H1 (cell line): ENCODE measurements at regions not wholly inside any gene's neighbourhood (a gene's known extent, or its start where the extent isn't known, plus 50 kb on each side); places are given as distances from the start of the nearest gene placed in this dataset.

Source experiments
- CTCF ChIA-PET: fragments of 300-600 bp; sonication (Branson Sonifier 250); formaldehyde crosslinking; loops from one replicate; lab custom pipeline; 2021; ENCODE audit not compliant: partially characterized antibody; lab: Charles Lee
- POLR2A ChIA-PET: fragments of 300-600 bp; sonication (Branson Sonifier 250); formaldehyde crosslinking; loops from one replicate; lab custom pipeline; 2021; ENCODE audit warnings: inconsistent platforms; ENCODE audit not compliant: partially characterized antibody; lab: Charles Lee
- DNase-seq, 2 experiments: peaks; one replicate each; pipeline versions ENCODE4 v3.0.0 to v3.0.0-alpha.2; 2010 to 2022; ENCODE audit warnings: low spot score in 2 of 2, low read depth in 1 of 2, mixed read lengths in 1 of 2
- FAIRE-seq: peaks from 2 replicates; lab custom pipeline; 2011; peaks lifted over from hg19 to GRCh38; lab: Jason Lieb, UNC
- H2AFZ ChIP-seq: 2 replicates; pipeline ENCODE4 v1.8.1; 2012; ENCODE audit warnings: low read length, inconsistent platforms
- H2AK5ac ChIP-seq: 2 replicates; pipeline ENCODE4 v1.6.1; 2013; ENCODE audit warnings: low read depth, low read length
- H2BK120ac ChIP-seq: replicated peaks from 2 replicates; pipeline ENCODE3; 2013; ENCODE audit warnings: low read depth, low read length, inconsistent platforms
- H2BK12ac ChIP-seq: 2 replicates; pipeline ENCODE4 v1.6.1; 2013; ENCODE audit warnings: low read depth, low read length
- H2BK15ac ChIP-seq: 2 replicates; pipeline ENCODE4 v1.6.1; 2013; ENCODE audit warnings: low read length
- H2BK20ac ChIP-seq: 2 replicates; pipeline ENCODE4 v1.6.1; 2013; ENCODE audit warnings: low read length
- H2BK5ac ChIP-seq: 2 replicates; pipeline ENCODE4 v1.6.1; 2013; ENCODE audit warnings: low read depth, low read length
- H3K14ac ChIP-seq: 2 replicates; pipeline ENCODE4 v1.6.1; 2013; ENCODE audit warnings: inconsistent platforms; ENCODE audit not compliant: insufficient read length
- H3K18ac ChIP-seq: 2 replicates; pipeline ENCODE4 v1.6.1; 2013; ENCODE audit warnings: low read length; ENCODE audit errors: extremely low read depth
- H3K23ac ChIP-seq: 2 replicates; pipeline ENCODE4 v1.6.1; 2013; ENCODE audit warnings: inconsistent platforms; ENCODE audit not compliant: insufficient read length
- H3K23me2 ChIP-seq: 2 replicates; pipeline ENCODE4 v1.6.1; 2013; ENCODE audit warnings: low read depth, low read length
- H3K27ac ChIP-seq: 2 replicates; pipeline ENCODE4 v1.6.1; 2011; ENCODE audit warnings: low read depth, low read length, inconsistent platforms
- H3K27me3 ChIP-seq, 4 experiments: replicated peaks in 1 of 4; 1 replicate in 1 of 4; 2 replicates in 3 of 4; pipeline versions ENCODE4 v1.6.1 to v1.8.1; 2011 to 2013; ENCODE audit warnings: low read length in 3 of 4, mild to moderate bottlenecking in 3 of 4, inconsistent platforms in 2 of 4, mixed read lengths in 2 of 4, moderate library complexity in 1 of 4; ENCODE audit not compliant: control insufficient read depth in 3 of 4, insufficient read depth in 3 of 4; ENCODE audit errors: extremely low read depth in 1 of 4
- H3K36me3 ChIP-seq, 4 experiments: 2 replicates each; pipeline versions ENCODE4 v1.6.1 to v1.8.1; 2011 to 2013; ENCODE audit warnings: mild to moderate bottlenecking in 4 of 4, low read length in 3 of 4, moderate library complexity in 2 of 4, control low read depth in 1 of 4, inconsistent platforms in 1 of 4; ENCODE audit not compliant: insufficient read depth in 4 of 4, control insufficient read depth in 2 of 4
- H3K4ac ChIP-seq: replicated peaks from 2 replicates; pipeline ENCODE3; 2013; ENCODE audit warnings: low read length, low read depth, mixed read lengths, inconsistent platforms; ENCODE audit not compliant: insufficient read length
- H3K4me1 ChIP-seq, 4 experiments: replicated peaks in 1 of 4; 1 replicate in 1 of 4; 2 replicates in 3 of 4; pipeline versions ENCODE4 v1.6.1 to v1.8.1; 2011 to 2013; ENCODE audit warnings: low read length in 3 of 4, inconsistent platforms in 2 of 4, mixed read lengths in 1 of 4; ENCODE audit not compliant: insufficient read depth in 4 of 4, control insufficient read depth in 3 of 4
- H3K4me2 ChIP-seq, 2 experiments: 2 replicates each; pipeline versions ENCODE4 v1.6.1 to v1.8.1; 2011 to 2013; ENCODE audit warnings: low read depth in 2 of 2, low read length in 2 of 2, control low read depth in 1 of 2, inconsistent platforms in 1 of 2, mild to moderate bottlenecking in 1 of 2; ENCODE audit not compliant: insufficient read depth in 1 of 2
- H3K4me3 ChIP-seq, 4 experiments: fragments of 200-600, 300-600 bp in 1 of 4; sonication (generic), shearing (Covaris generic), sonication (Bioruptor Twin) in 1 of 4; 2 replicates each; pipeline versions ENCODE4 v1.5.1 to v1.8.1; 2011 to 2016; ENCODE audit warnings: low read length in 4 of 4, low read depth in 3 of 4, control low read depth in 2 of 4, inconsistent platforms in 2 of 4, mild to moderate bottlenecking in 2 of 4, mixed read lengths in 1 of 4, moderate library complexity in 1 of 4; ENCODE audit not compliant: insufficient read depth in 2 of 4; ENCODE audit errors: extremely low read depth in 1 of 4
- H3K56ac ChIP-seq: replicated peaks from 2 replicates; pipeline ENCODE3; 2013; ENCODE audit warnings: low read depth, mild to moderate bottlenecking, mixed read lengths, low read length, inconsistent platforms; ENCODE audit not compliant: insufficient read length
- H3K79me1 ChIP-seq: 2 replicates; pipeline ENCODE4 v1.6.1; 2013; ENCODE audit warnings: low read depth, low read length, control low read depth
- H3K79me2 ChIP-seq, 2 experiments: 2 replicates each; pipeline versions ENCODE4 v1.6.1 to v1.8.1; 2012 to 2013; ENCODE audit warnings: low read length in 2 of 2, mild to moderate bottlenecking in 2 of 2, inconsistent platforms in 1 of 2; ENCODE audit not compliant: insufficient read depth in 2 of 2, control insufficient read depth in 1 of 2
- H3K9ac ChIP-seq, 4 experiments: replicated peaks in 1 of 4; 1 replicate in 1 of 4; 2 replicates in 3 of 4; pipeline versions ENCODE4 v1.6.1 to v1.8.1; 2011 to 2013; ENCODE audit warnings: low read depth in 3 of 4, low read length in 3 of 4, control low read depth in 2 of 4, mild to moderate bottlenecking in 2 of 4, moderate library complexity in 2 of 4, inconsistent platforms in 1 of 4; ENCODE audit errors: extremely low read depth in 1 of 4
- H3K9me3 ChIP-seq, 2 experiments: 2 replicates each; pipeline versions ENCODE4 v1.6.1 to v1.8.1; 2012 to 2013; ENCODE audit warnings: mild to moderate bottlenecking in 2 of 2, moderate library complexity in 2 of 2, control low read depth in 1 of 2, inconsistent platforms in 1 of 2, low read depth in 1 of 2, low read length in 1 of 2, mixed read lengths in 1 of 2; ENCODE audit not compliant: insufficient read depth in 2 of 2
- H4K20me1 ChIP-seq, 2 experiments: replicated peaks in 1 of 2; 2 replicates each; pipeline versions ENCODE3 to v1.8.1; 2011 to 2013; ENCODE audit warnings: inconsistent platforms in 2 of 2, low read length in 2 of 2, mild to moderate bottlenecking in 1 of 2; ENCODE audit not compliant: insufficient read depth in 2 of 2, control insufficient read depth in 1 of 2
- H4K5ac ChIP-seq: 2 replicates; pipeline ENCODE4 v1.6.1; 2013; ENCODE audit warnings: low read length, low read depth, mixed read lengths, inconsistent platforms; ENCODE audit not compliant: insufficient read length
- H4K8ac ChIP-seq: 2 replicates; pipeline ENCODE4 v1.8.0; 2013; ENCODE audit warnings: mild to moderate bottlenecking, moderate library complexity, low read length, inconsistent platforms; ENCODE audit not compliant: insufficient read depth; ENCODE audit errors: extremely low read depth
- H4K91ac ChIP-seq: replicated peaks from 2 replicates; pipeline ENCODE3; 2013; ENCODE audit warnings: low read length, mixed read lengths, inconsistent platforms; ENCODE audit not compliant: insufficient read length
- CREB1 ChIP-seq: IDR thresholded peaks from 2 replicates; pipeline ENCODE4 v1.6.1; 2012; ENCODE audit warnings: inconsistent platforms
- NANOG ChIP-seq: IDR thresholded peaks from 2 replicates; pipeline ENCODE4 v1.6.1; 2011; ENCODE audit warnings: low read length, low read depth, mild to moderate bottlenecking, inconsistent platforms; ENCODE audit not compliant: insufficient read depth, poor library complexity, severe bottlenecking
- SIN3A ChIP-seq, 2 experiments: IDR thresholded peaks in 1 of 2; conservative IDR thresholded peaks in 1 of 2; 2 replicates each; pipeline ENCODE4 v1.6.1; 2011 to 2012; ENCODE audit warnings: low read length in 2 of 2, improper control_type of control experiment in 1 of 2, low read depth in 1 of 2, mild to moderate bottlenecking in 1 of 2
- SRF ChIP-seq: IDR thresholded peaks from 2 replicates; pipeline ENCODE4 v1.6.1; 2011; ENCODE audit warnings: mild to moderate bottlenecking, low read depth, low read length, moderate library complexity
- TEAD4 ChIP-seq: IDR thresholded peaks from 2 replicates; pipeline ENCODE4 v1.6.1; 2012; ENCODE audit warnings: low read depth, low read length, inconsistent platforms, mixed read lengths
- TF ChIP-seq, protein P1 (sequence below): IDR thresholded peaks from 2 replicates; pipeline ENCODE4 v1.6.1; 2012; ENCODE audit warnings: low read length, inconsistent platforms

DNA sequence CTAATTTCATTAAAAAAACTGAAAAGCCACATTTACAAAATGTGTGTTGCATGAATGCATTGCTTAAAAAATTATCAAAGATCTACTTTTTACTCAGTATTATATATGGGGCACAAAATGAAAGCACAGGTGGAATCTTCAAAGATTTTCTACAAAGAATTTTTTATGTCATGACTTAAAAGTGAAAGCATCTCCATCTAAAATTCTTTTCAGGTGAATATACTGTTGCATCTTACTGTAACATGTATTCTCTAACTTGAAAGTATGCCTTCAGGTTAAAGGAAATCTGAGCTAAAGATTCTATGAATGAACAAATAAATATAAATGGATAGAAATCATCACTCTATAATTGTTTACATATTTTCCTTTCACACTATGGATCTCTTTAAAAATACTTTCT, 66.8 kb upstream of the WDR75 start:
- DNase-seq (no peak), FAIRE-seq (no peak)
- Histone ChIP-seq H4K91ac (no peak overlapping the region), H3K27me3 (no peaks in the 10 kb centered on the region), H3K27ac (no peak overlapping the region), H3K14ac (no peak overlapping the region), H3K36me3 (no peaks in the 10 kb centered on the region), H3K9ac (no peak overlapping the region), H2BK120ac (no peak overlapping the region), H3K4me2 (no peak overlapping the region), H3K9me3 (no peaks in the 10 kb centered on the region), H3K23ac (no peak overlapping the region), H3K23me2 (no peaks in the 10 kb centered on the region; the same call in 1 of the 2 replicates), H3K79me2 (no peaks in the 10 kb centered on the region), H2AK5ac (no peak overlapping the region), H2AFZ (no peak overlapping the region), H2BK15ac (no peak overlapping the region), H3K4ac (no peak overlapping the region), H3K56ac (no peak overlapping the region), H3K4me1 (peaks cover 0 to 4% (median 3%) of the 10 kb centered on the region in 4 experiments; a peak in 2 of 7 replicates), H4K8ac (no peak overlapping the region), H3K4me3 (no peak overlapping the region), H3K18ac (no peak overlapping the region), H4K20me1 (no peaks in the 10 kb centered on the region), H3K79me1 (no peaks in the 10 kb centered on the region), H2BK5ac (no peak overlapping the region), H2BK20ac (no peak overlapping the region), H4K5ac (no peak overlapping the region), H2BK12ac (no peak overlapping the region)
- ChIA-PET POLR2A (no interaction called here), CTCF (interaction anchor here (1.5 kb wide), 1 partner anchor 9 kb away, joined by 3 read pairs; no protein-coding TSS in a partner anchor)
- TF ChIP-seq CREB1 (no peak), SRF (no peak), TEAD4 (no peak), NANOG (no peak), SIN3A (conservative IDR thresholded peaks at IDR 0.05 in 1 of 2, IDR thresholded peaks at IDR 0.05 in 1 of 2; ENCODE audit: low read depth in 1 of 2, low read length in 2 of 2) (no peak)
- TF ChIP-seq, protein P1, sequence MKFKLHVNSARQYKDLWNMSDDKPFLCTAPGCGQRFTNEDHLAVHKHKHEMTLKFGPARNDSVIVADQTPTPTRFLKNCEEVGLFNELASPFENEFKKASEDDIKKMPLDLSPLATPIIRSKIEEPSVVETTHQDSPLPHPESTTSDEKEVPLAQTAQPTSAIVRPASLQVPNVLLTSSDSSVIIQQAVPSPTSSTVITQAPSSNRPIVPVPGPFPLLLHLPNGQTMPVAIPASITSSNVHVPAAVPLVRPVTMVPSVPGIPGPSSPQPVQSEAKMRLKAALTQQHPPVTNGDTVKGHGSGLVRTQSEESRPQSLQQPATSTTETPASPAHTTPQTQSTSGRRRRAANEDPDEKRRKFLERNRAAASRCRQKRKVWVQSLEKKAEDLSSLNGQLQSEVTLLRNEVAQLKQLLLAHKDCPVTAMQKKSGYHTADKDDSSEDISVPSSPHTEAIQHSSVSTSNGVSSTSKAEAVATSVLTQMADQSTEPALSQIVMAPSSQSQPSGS, result no peak
